GM12878 (cell line): ENCODE measurements at regions not wholly inside any gene's neighbourhood (a gene's known extent, or its start where the extent isn't known, plus 50 kb on each side); places are given as distances from the start of the nearest gene placed in this dataset.

Source experiments
- ATAC-seq: fragments of 200-7000 bp; cut with Tn5 transposase; 3 replicates; pipeline ENCODE4 v1.9.1; 2020; ENCODE audit warnings: mild to moderate bottlenecking, moderate library complexity
- BruUV-seq: library from RNA; stranded (reverse); fragments of 400-500 nt; replicated peaks from 2 replicates; lab custom pipeline; 2021; lab: Mats Ljungman, UMichigan
- CTCF ChIA-PET: fragments of 300-600 bp; sonication (Branson Sonifier 250); formaldehyde crosslinking; extraction: SDS; loops from one replicate; lab custom pipeline; 2021; ENCODE audit warnings: inconsistent platforms; lab: Yijun Ruan, JAX
- POLR2A ChIA-PET: fragments of 350-600 bp; formaldehyde crosslinking; extraction: SDS; loops from one replicate; lab custom pipeline; 2021; ENCODE audit warnings: inconsistent platforms; lab: Charles Lee
- RAD21 ChIA-PET: fragments of 300-600 bp; sonication (Branson Sonifier 250); formaldehyde crosslinking; loops from one replicate; lab custom pipeline; 2023; ENCODE audit warnings: antibody characterized with exemption; ENCODE audit not compliant: unreplicated experiment; lab: Charles Lee
- SMC1A ChIA-PET: fragments of 300-600 bp; sonication (Branson Sonifier 250); formaldehyde crosslinking; loops from one replicate; lab custom pipeline; 2023; ENCODE audit not compliant: unreplicated experiment, uncharacterized antibody; lab: Charles Lee
- DNase-seq: peaks from one replicate; pipeline ENCODE4 v3.0.0-alpha.2; 2011; ENCODE audit warnings: low read depth, low spot score
- FAIRE-seq: peaks from 3 replicates; lab custom pipeline; 2011; peaks lifted over from hg19 to GRCh38; lab: Jason Lieb, UNC
- H2AFZ ChIP-seq: 2 replicates; pipeline ENCODE4 v1.6.0; 2011; ENCODE audit warnings: low read depth, low read length, control low read depth; ENCODE audit not compliant: control insufficient read depth
- H3K27ac ChIP-seq: 2 replicates; pipeline ENCODE4 v1.5.1; 2011; ENCODE audit warnings: control low read depth; ENCODE audit not compliant: control insufficient read depth, insufficient read depth
- H3K27me3 ChIP-seq, 2 experiments: replicated peaks in 1 of 2; 2 replicates each; pipeline versions ENCODE4 v1.6.0 to v1.6.1; 2011; ENCODE audit warnings: low read length in 1 of 2; ENCODE audit not compliant: control insufficient read depth in 2 of 2, insufficient read depth in 2 of 2
- H3K36me3 ChIP-seq, 2 experiments: 2 replicates each; pipeline ENCODE4 v1.5.1; 2011; ENCODE audit warnings: low read length in 1 of 2; ENCODE audit not compliant: control insufficient read depth in 2 of 2, insufficient read depth in 2 of 2
- H3K4me1 ChIP-seq: 2 replicates; pipeline ENCODE4 v1.6.1; 2011; ENCODE audit warnings: mild to moderate bottlenecking, low read length, moderate library complexity, mixed read lengths; ENCODE audit not compliant: control insufficient read depth, insufficient read depth
- H3K4me2 ChIP-seq: 2 replicates; pipeline ENCODE4 v1.6.0; 2011; ENCODE audit warnings: control low read depth; ENCODE audit not compliant: control insufficient read depth, insufficient read depth
- H3K4me3 ChIP-seq: fragments of 200-600 bp; sonication (generic); 2 replicates; pipeline ENCODE4 v1.5.1; 2016
- H3K79me2 ChIP-seq: 2 replicates; pipeline ENCODE4 v1.6.0; 2011; ENCODE audit warnings: low read length; ENCODE audit not compliant: control insufficient read depth, insufficient read depth
- H3K9ac ChIP-seq: 2 replicates; pipeline ENCODE4 v1.8.0; 2011; ENCODE audit warnings: low read length, control low read depth, mixed read lengths; ENCODE audit not compliant: control insufficient read depth, insufficient read depth
- H3K9me3 ChIP-seq: replicated peaks from 3 replicates; pipeline ENCODE4 v1.5.1; 2011; ENCODE audit warnings: mild to moderate bottlenecking, low read length; ENCODE audit not compliant: control insufficient read depth, insufficient read depth
- H4K20me1 ChIP-seq: 2 replicates; pipeline ENCODE4 v1.6.0; 2011; ENCODE audit not compliant: control insufficient read depth, insufficient read depth
- BHLHE40 ChIP-seq, 2 experiments: fragments of 450-650 bp in 1 of 2; IDR thresholded peaks; 2 replicates each; pipeline ENCODE4 v1.6.1; 2011 to 2017; ENCODE audit warnings: low read depth in 2 of 2, borderline replicate concordance in 1 of 2, improper control_type of control experiment in 1 of 2, low read length in 1 of 2, mild to moderate bottlenecking in 1 of 2
- BRCA1 ChIP-seq: IDR thresholded peaks from 2 replicates; pipeline ENCODE4 v1.6.1; 2011; ENCODE audit warnings: low read depth, low read length, improper control_type of control experiment
- CBFB ChIP-seq: IDR thresholded peaks from 2 replicates; pipeline ENCODE4 v1.6.1; 2016; ENCODE audit warnings: antibody characterized with exemption, low read depth
- EED ChIP-seq: sonication (generic); IDR thresholded peaks from 2 replicates; pipeline ENCODE4 v1.6.1; 2016; ENCODE audit warnings: antibody characterized with exemption, low read depth
- HDAC6 ChIP-seq: fragments of 200-600 bp; sonication (generic); IDR thresholded peaks from one replicate; pipeline ENCODE4 v1.8.0; 2017; ENCODE audit warnings: antibody characterized with exemption; ENCODE audit not compliant: unreplicated experiment
- HDGF ChIP-seq: fragments of 450-650 bp; IDR thresholded peaks from 2 replicates; pipeline ENCODE4 v1.6.1; 2016; ENCODE audit warnings: antibody characterized with exemption
- JUNB ChIP-seq: IDR thresholded peaks from 2 replicates; pipeline ENCODE4 v1.6.1; 2016; ENCODE audit warnings: antibody characterized with exemption, mild to moderate bottlenecking
- NFIC ChIP-seq: IDR thresholded peaks from 2 replicates; pipeline ENCODE4 v1.6.1; 2012; ENCODE audit warnings: low read depth, mild to moderate bottlenecking, inconsistent platforms, low read length, moderate library complexity
- NRF1 ChIP-seq: conservative IDR thresholded peaks from 2 replicates; pipeline ENCODE4 v1.6.1; 2011; ENCODE audit warnings: mild to moderate bottlenecking, low read depth, low read length, improper control_type of control experiment
- SIN3A ChIP-seq: IDR thresholded peaks from 2 replicates; pipeline ENCODE4 v1.6.1; 2012; ENCODE audit warnings: low read depth, low read length, improper control_type of control experiment
- USF2 ChIP-seq: IDR thresholded peaks from 2 replicates; pipeline ENCODE4 v1.6.1; 2011; ENCODE audit warnings: low read depth, low read length, improper control_type of control experiment, borderline replicate concordance
- WGBS: methylation state at CpG from one replicate; pipeline ENCODE4 v1.1.6; 2016; ENCODE audit warnings: low lambda C conversion rate; ENCODE audit not compliant: insufficient replicate concordance, insufficient coverage; ENCODE audit errors: missing lambda C conversion rate; 5-methylcytosine and 5-hydroxymethylcytosine counted together
- in situ Hi-C: fragments of 300-500 bp; cut with MboI; formaldehyde crosslinking; loops from 9 replicates; pipeline ENCODE4 v1.14.3; 2018; ENCODE audit warnings: mixed read lengths
- intact Hi-C: fragments of 100-400 bp; cut with micrococcal nuclease; formaldehyde crosslinking; loops from one replicate; pipeline ENCODE4 v1.14.2; 2022; ENCODE audit not compliant: unreplicated experiment
- TF ChIP-seq, protein P1 (sequence below): IDR thresholded peaks from 2 replicates; pipeline ENCODE4 v1.6.1; 2011; ENCODE audit warnings: borderline replicate concordance, low read depth, mild to moderate bottlenecking, moderate library complexity, mixed read lengths, low read length; ENCODE audit not compliant: insufficient read depth; ENCODE audit errors: extremely low read length
- TF ChIP-seq, protein P2 (sequence below): fragments of 450-650 bp; IDR thresholded peaks from 2 replicates; pipeline ENCODE4 v1.6.1; 2014; ENCODE audit warnings: mild to moderate bottlenecking

DNA sequence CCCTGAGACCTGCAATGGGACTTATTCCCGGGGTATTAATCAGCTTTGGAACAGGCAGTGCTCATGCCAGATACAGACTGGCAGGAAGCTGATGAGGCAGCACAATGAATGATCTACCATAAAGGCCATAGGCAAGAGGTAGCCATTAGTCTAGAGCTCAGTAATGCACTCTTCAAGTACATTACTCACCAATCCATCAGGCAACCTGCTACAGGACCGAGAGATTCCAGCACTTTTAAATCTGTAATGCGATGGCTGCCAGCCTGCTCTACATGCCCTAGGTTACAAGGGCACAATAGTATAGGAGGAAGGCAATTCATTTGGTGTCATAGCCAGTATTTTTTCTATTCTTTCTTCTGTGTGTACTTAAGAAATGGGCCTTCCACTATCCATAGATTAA is 217.8 kb upstream of the PMFBP1 start:
- Histone ChIP-seq H3K4me1 (no peaks in the 10 kb centered on the region), H3K4me3 (no peak overlapping the region), H2AFZ (no peak overlapping the region), H3K4me2 (no peak overlapping the region), H3K36me3 (no peaks in the 10 kb centered on the region), H3K9me3 (no peaks in the 10 kb centered on the region; the same call in none of the 3 replicates), H4K20me1 (no peaks in the 10 kb centered on the region), H3K27me3 (no peaks in the 10 kb centered on the region), H3K27ac (no peak overlapping the region), H3K9ac (no peak overlapping the region), H3K79me2 (no peaks in the 10 kb centered on the region)
- BruUV-seq, result no TSS peak
- intact Hi-C loops, result no loop called here
- TF ChIP-seq USF2 (no peak), NRF1 (no peak), HDGF (no peak), SIN3A (no peak), NFIC (no peak), EED (no peak), BRCA1 (no peak), CBFB (no peak), BHLHE40 (IDR thresholded peaks at IDR 0.05; ENCODE audit: borderline replicate concordance in 1 of 2, low read depth in 2 of 2, low read length in 1 of 2) (no peak), JUNB (no peak), HDAC6 (no peak)
- TF ChIP-seq, protein P1, sequence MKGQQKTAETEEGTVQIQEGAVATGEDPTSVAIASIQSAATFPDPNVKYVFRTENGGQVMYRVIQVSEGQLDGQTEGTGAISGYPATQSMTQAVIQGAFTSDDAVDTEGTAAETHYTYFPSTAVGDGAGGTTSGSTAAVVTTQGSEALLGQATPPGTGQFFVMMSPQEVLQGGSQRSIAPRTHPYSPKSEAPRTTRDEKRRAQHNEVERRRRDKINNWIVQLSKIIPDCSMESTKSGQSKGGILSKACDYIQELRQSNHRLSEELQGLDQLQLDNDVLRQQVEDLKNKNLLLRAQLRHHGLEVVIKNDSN, result no peak
- TF ChIP-seq, protein P2, sequence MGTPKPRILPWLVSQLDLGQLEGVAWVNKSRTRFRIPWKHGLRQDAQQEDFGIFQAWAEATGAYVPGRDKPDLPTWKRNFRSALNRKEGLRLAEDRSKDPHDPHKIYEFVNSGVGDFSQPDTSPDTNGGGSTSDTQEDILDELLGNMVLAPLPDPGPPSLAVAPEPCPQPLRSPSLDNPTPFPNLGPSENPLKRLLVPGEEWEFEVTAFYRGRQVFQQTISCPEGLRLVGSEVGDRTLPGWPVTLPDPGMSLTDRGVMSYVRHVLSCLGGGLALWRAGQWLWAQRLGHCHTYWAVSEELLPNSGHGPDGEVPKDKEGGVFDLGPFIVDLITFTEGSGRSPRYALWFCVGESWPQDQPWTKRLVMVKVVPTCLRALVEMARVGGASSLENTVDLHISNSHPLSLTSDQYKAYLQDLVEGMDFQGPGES, result no peak
- ChIA-PET CTCF (interaction anchor here (0.6 kb wide), 1 partner anchor 632 kb away, joined by 7 read pairs; no protein-coding TSS in a partner anchor), SMC1A (interaction anchor here (1.3 kb wide), 1 partner anchor 22 kb away, joined by 3 read pairs; no protein-coding TSS in a partner anchor), POLR2A (no interaction called here), RAD21 (no interaction called here)
- WGBS, result 95% methylated on average over 3 of the region's 3 CpGs
- FAIRE-seq (no peak), ATAC-seq (no peak), DNase-seq (no peak)
- in situ Hi-C loops, result no loop called here
